ENCODE measurements at regions not wholly inside any gene's neighbourhood (a gene's known extent, or its start where the extent isn't known, plus 50 kb on each side); places are given as distances from the start of the nearest gene placed in this dataset.

- POLR2A ChIA-PET = no interaction called here
- Histone ChIP-seq H3K27me3 (ENCODE audit: control insufficient read depth, insufficient read depth, low read length) (no peaks in the 10 kb centered on the region), H3K4me1 (ENCODE audit: control insufficient read depth, insufficient read depth, low read length) (no peaks in the 10 kb centered on the region), H3K9me3 (ENCODE audit: control insufficient read depth, insufficient read depth, low read depth, low read length) (no peaks in the 10 kb centered on the region), H3K36me3 (ENCODE audit: control insufficient read depth, insufficient read depth, low read length) (no peaks in the 10 kb centered on the region), H3K4me3 (ENCODE audit: low read depth in 2 of 2, low read length in 2 of 2) (no peak overlapping the region), H3K27ac (ENCODE audit: low read length) (no peak overlapping the region)
- CTCF ChIA-PET = interaction anchor here (0.6 to 3.2 kb wide), 2 partner anchors 241 to 794 kb away, joined by 4 to 29 read pairs; no protein-coding TSS in a partner anchor
- in situ Hi-C loops (cut with HindIII; ENCODE audit: low pct_unique_long_range_greater_than_20kb, low sequenced_read_pairs) (no loop called here), intact Hi-C loops (cut with micrococcal nuclease; ENCODE audit: unreplicated experiment) (loop anchor here (10.0 kb wide), 2 partner anchors 580 to 1090 kb away; no protein-coding TSS in a partner anchor)
- BruUV-seq (replicated peaks) = no TSS peak
- ATAC-seq (no peak), DNase-seq (ENCODE audit: low read depth, low spot score) (peak; percentile 1)
- no peak for TF ChIP-seq TCF7L2 (IDR thresholded peaks at IDR 0.05; ENCODE audit: low read depth, low read length)
- no peak for TF ChIP-seq SIN3A (IDR thresholded peaks at IDR 0.05; ENCODE audit: borderline replicate concordance, insufficient read depth, low read depth, low read length)
- TF ChIP-seq CTCF (IDR thresholded peaks at IDR 0.05) = peak; percentile 31; the same call in 1 of the 2 replicates
Measured at GRCh38 chr15:47194718-47195117, 522.6 kb upstream of the SEMA6D start.

- POLR2A ChIA-PET = no interaction called here
- H3K27ac ChIP-seq (ENCODE audit: low read length) = no peak overlapping the region
- in situ Hi-C loops (cut with HindIII; ENCODE audit: low pct_unique_long_range_greater_than_20kb, low sequenced_read_pairs) = no loop called here
Measured at GRCh38 chr15:47196048-47196447, 521.3 kb upstream of the SEMA6D start.

GRCh38 chr15:47203993-47204392, 513.3 kb upstream of the SEMA6D start:
- intact Hi-C loops (cut with micrococcal nuclease; ENCODE audit: unreplicated experiment) = no loop called here
- TF ChIP-seq REST (IDR thresholded peaks at IDR 0.05; ENCODE audit: insufficient read depth in 1 of 2, low read depth in 2 of 2, low read length in 1 of 2) (no peak), SIN3A (IDR thresholded peaks at IDR 0.05; ENCODE audit: borderline replicate concordance, insufficient read depth, low read depth, low read length) (no peak), CTCF (IDR thresholded peaks at IDR 0.05) (no peak), TCF7L2 (IDR thresholded peaks at IDR 0.05; ENCODE audit: low read depth, low read length) (no peak), POLR2AphosphoS5 (IDR thresholded peaks at IDR 0.05; ENCODE audit: low read depth, low read length) (no peak)

More at GRCh38 chr15:47196048-47196447, 521.3 kb upstream of the SEMA6D start:
- BruUV-seq (replicated peaks) = no TSS peak
- Histone ChIP-seq H3K9me3 (ENCODE audit: control insufficient read depth, insufficient read depth, low read depth, low read length) (no peaks in the 10 kb centered on the region), H3K4me1 (ENCODE audit: control insufficient read depth, insufficient read depth, low read length) (no peaks in the 10 kb centered on the region), H3K36me3 (ENCODE audit: control insufficient read depth, insufficient read depth, low read length) (no peaks in the 10 kb centered on the region), H3K27me3 (ENCODE audit: control insufficient read depth, insufficient read depth, low read length) (no peaks in the 10 kb centered on the region), H3K4me3 (ENCODE audit: low read depth in 2 of 2, low read length in 2 of 2) (no peak overlapping the region)
- intact Hi-C loops (cut with micrococcal nuclease; ENCODE audit: unreplicated experiment) = loop anchor here (1.0 to 10.0 kb wide), 3 partner anchors 579 to 1089 kb away; no protein-coding TSS in a partner anchor
- CTCF ChIA-PET = interaction anchor here (0.5 to 3.2 kb wide), 14 partner anchors 8 to 1606 kb away, joined by 3 to 29 read pairs (median 4); no protein-coding TSS in a partner anchor
- TF ChIP-seq CTCF (IDR thresholded peaks at IDR 0.05) (peak; percentile 84), SIN3A (IDR thresholded peaks at IDR 0.05; ENCODE audit: borderline replicate concordance, insufficient read depth, low read depth, low read length) (no peak)
- ATAC-seq = peak; percentile 96
- DNase-seq (ENCODE audit: low read depth, low spot score) = peak; percentile 53

More at GRCh38 chr15:47203993-47204392, 513.3 kb upstream of the SEMA6D start:
- ChIA-PET CTCF (no interaction called here), POLR2A (interaction anchor here (0.5 kb wide), 1 partner anchor 203 kb away, joined by 4 read pairs; no protein-coding TSS in a partner anchor)
- ATAC-seq = no peak
- no peaks in the 10 kb centered on the region for H3K36me3 ChIP-seq (ENCODE audit: control insufficient read depth, insufficient read depth, low read length)
- no TSS peak for BruUV-seq (replicated peaks)
- no peak for DNase-seq (ENCODE audit: low read depth, low spot score)
- no peaks in the 10 kb centered on the region for H3K27me3 ChIP-seq (ENCODE audit: control insufficient read depth, insufficient read depth, low read length)
- H3K27ac ChIP-seq (ENCODE audit: low read length) = no peak overlapping the region
- H3K4me1 ChIP-seq (ENCODE audit: control insufficient read depth, insufficient read depth, low read length) = no peaks in the 10 kb centered on the region
- H3K9me3 ChIP-seq (ENCODE audit: control insufficient read depth, insufficient read depth, low read depth, low read length) = no peaks in the 10 kb centered on the region
- in situ Hi-C loops (cut with HindIII; ENCODE audit: low pct_unique_long_range_greater_than_20kb, low sequenced_read_pairs) = no loop called here
- H3K4me3 ChIP-seq (ENCODE audit: low read depth in 2 of 2, low read length in 2 of 2) = no peak overlapping the region
